HFFc6 (cell line): ENCODE measurements at regions not wholly inside any gene's neighbourhood (a gene's known extent, or its start where the extent isn't known, plus 50 kb on each side); places are given as distances from the start of the nearest gene placed in this dataset.

Source experiments
- DNase-seq: peaks from one replicate; pipeline ENCODE4 v3.0.0-alpha.2; 2018
- H3K27ac Mint-ChIP-seq: 2 replicates; pipeline ENCODE4 v1.8.0; 2020; ENCODE audit warnings: mild to moderate bottlenecking, mixed read lengths
- H3K27me3 Mint-ChIP-seq: 2 replicates; pipeline ENCODE4 v1.8.0; 2021; ENCODE audit warnings: mild to moderate bottlenecking, moderate library complexity, mixed read lengths; ENCODE audit not compliant: insufficient read depth
- H3K36me3 Mint-ChIP-seq: 2 replicates; pipeline ENCODE4 v1.8.0; 2021; ENCODE audit warnings: low read depth, mixed read lengths
- H3K4me1 Mint-ChIP-seq: 2 replicates; pipeline ENCODE4 v1.8.0; 2020; ENCODE audit warnings: low read depth, mixed read lengths
- H3K4me3 Mint-ChIP-seq: 2 replicates; pipeline ENCODE4 v1.8.0; 2020; ENCODE audit warnings: mild to moderate bottlenecking, moderate library complexity, mixed read lengths
- H3K9me3 Mint-ChIP-seq: 2 replicates; pipeline ENCODE4 v1.8.0; 2020; ENCODE audit warnings: mild to moderate bottlenecking, mixed read lengths
- CTCF ChIP-seq: fragments of 200-600 bp; sonication (generic); IDR thresholded peaks from 2 replicates; pipeline ENCODE4 v1.5.0; 2021; ENCODE audit warnings: antibody characterized with exemption, mild to moderate bottlenecking

GRCh38 chr2:128818248-128818647 lies 499.6 kb upstream of the HS6ST1 start:
- Mint-ChIP-seq H3K9me3 (peaks cover 46% of the 10 kb centered on the region), H3K4me1 (no peaks in the 10 kb centered on the region), H3K27me3 (no peaks in the 10 kb centered on the region), H3K36me3 (no peaks in the 10 kb centered on the region), H3K27ac (no peak overlapping the region), H3K4me3 (no peak overlapping the region)
- TF ChIP-seq CTCF = no peak
- DNase-seq = no peak

GRCh38 chr2:128818704-128819491 lies 500.2 kb upstream of the HS6ST1 start:
- H3K27me3 Mint-ChIP-seq = no peaks in the 10 kb centered on the region
- peaks cover 40% of the 10 kb centered on the region for H3K9me3 Mint-ChIP-seq
- TF ChIP-seq CTCF = no peak
- DNase-seq = no peak
- no peak overlapping the region for H3K27ac Mint-ChIP-seq
- H3K4me1 Mint-ChIP-seq = no peaks in the 10 kb centered on the region
- no peaks in the 10 kb centered on the region for H3K36me3 Mint-ChIP-seq
- H3K4me3 Mint-ChIP-seq = no peak overlapping the region

DNA sequence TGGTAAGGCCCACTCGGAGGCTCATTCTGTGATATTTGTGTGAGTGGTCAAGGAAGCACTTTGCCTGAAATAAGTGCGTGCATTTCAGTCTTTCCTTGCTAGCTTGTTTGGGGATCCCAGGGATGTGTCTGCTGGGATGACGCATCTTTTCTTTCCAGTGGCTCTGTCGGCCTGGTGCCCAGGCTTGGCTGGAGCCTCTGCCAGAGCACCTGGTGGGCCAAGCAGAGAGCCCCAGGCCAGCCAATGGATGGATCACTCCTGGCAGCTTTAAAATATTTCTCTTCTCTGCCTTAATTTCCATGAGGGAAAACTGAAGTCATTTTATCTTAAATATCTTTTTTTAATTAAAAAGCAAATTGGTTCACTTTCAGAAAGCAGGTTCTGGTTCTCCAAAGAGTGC lies 501.8 kb upstream of the HS6ST1 start:
- Mint-ChIP-seq H3K9me3 (peaks cover 46% of the 10 kb centered on the region), H3K36me3 (no peaks in the 10 kb centered on the region), H3K4me1 (no peaks in the 10 kb centered on the region), H3K27me3 (no peaks in the 10 kb centered on the region), H3K27ac (no peak overlapping the region), H3K4me3 (no peak overlapping the region)
- DNase-seq = no peak
- TF ChIP-seq CTCF = no peak

GRCh38 chr2:128821010-128821409 lies 502.3 kb upstream of the HS6ST1 start:
- H3K4me3 Mint-ChIP-seq = no peak overlapping the region
- no peaks in the 10 kb centered on the region for H3K36me3 Mint-ChIP-seq
- TF ChIP-seq CTCF = no peak
- no peak for DNase-seq
- H3K9me3 Mint-ChIP-seq = peaks cover 46% of the 10 kb centered on the region
- H3K27me3 Mint-ChIP-seq = no peaks in the 10 kb centered on the region
- H3K27ac Mint-ChIP-seq = no peak overlapping the region
- H3K4me1 Mint-ChIP-seq = no peaks in the 10 kb centered on the region

DNA sequence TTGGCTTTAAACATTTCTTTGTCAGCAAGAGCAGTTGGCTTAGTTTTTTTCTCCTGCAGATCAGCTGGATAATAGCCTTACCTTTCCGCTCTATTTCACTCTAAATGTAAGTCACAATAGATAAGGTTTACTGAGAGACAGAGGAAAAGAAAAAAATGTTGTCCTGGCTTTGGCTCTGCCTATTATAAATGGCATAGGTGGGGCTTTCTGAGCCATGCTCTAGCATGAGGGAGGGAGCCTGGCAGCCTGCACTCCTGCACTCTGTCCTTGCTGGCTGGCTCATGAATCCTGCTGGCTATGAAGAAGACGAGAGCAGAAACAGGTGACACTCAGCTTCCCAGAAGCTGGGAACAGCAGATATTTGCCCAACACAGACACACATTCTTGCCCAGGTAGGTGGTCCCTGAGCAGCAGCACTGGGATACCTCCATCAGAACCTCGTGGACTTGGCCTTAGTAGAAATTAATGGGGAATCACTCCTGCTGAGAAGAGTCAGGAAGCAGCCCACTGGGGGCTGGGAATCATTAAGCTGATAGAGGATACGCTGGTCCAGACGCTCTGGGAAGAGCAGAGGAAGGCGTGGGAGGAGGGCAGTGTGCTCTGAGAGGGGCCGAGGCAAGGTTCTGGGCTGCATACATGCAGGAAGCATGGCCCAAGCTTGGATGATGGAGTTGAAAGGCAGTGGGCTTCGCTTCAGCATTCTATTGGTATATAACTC lies 514.4 kb upstream of the HS6ST1 start:
- TF ChIP-seq CTCF = no peak
- peaks cover 26% of the 10 kb centered on the region for H3K9me3 Mint-ChIP-seq
- no peaks in the 10 kb centered on the region for H3K4me1 Mint-ChIP-seq
- H3K27me3 Mint-ChIP-seq = no peaks in the 10 kb centered on the region; the same call in 1 of the 2 replicates
- DNase-seq = no peak
- H3K36me3 Mint-ChIP-seq = peaks cover 3% of the 10 kb centered on the region; the same call in 1 of the 2 replicates
- no peak overlapping the region for H3K4me3 Mint-ChIP-seq
- no peak overlapping the region for H3K27ac Mint-ChIP-seq
